GM10248 (cell line): ENCODE measurements at regions not wholly inside any gene's neighbourhood (a gene's known extent, or its start where the extent isn't known, plus 50 kb on each side); places are given as distances from the start of the nearest gene placed in this dataset.

Experiments
- CTCF ChIA-PET: fragments of 300-600 bp; sonication (Branson Sonifier 250); formaldehyde crosslinking; extraction: SDS; loops from one replicate; lab custom pipeline; 2021; ENCODE audit warnings: antibody characterized with exemption; lab: Yijun Ruan, JAX
- POLR2A ChIA-PET: fragments of 350-650 bp; sonication (Branson Sonifier 250); formaldehyde crosslinking; extraction: SDS; loops from one replicate; lab custom pipeline; 2020; ENCODE audit warnings: antibody characterized with exemption; lab: Yijun Ruan, JAX
- DNase-seq: peaks from one replicate; pipeline ENCODE4 v3.0.0; 2012; ENCODE audit errors: extremely low spot score
- TF ChIP-seq, protein P1 (sequence below): IDR thresholded peaks from 2 replicates; pipeline ENCODE4 v1.5.1; 2012; ENCODE audit warnings: mild to moderate bottlenecking, low read depth; ENCODE audit errors: extremely low read depth, missing control alignments, control extremely low read depth

DNA sequence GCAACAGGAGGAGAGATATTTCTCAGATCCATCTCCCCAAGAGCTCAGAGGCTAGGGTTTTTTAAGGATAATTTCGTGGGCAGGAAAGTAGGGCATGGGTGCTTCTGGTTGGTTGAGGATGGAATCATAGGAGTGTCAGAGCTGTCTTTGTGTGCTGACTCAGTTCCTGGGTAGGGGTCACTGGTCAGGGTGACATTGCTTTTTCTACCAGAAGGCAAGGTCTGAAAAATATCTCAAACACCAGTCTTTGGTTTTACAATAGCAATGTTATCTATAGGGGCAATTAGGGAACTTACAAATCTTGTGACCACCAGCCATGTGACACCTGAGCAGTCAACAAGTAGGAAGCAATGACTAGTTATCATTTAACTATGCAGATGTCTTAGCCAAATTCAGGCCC lies 82.9 kb upstream of the DYNLRB2 start:
- TF ChIP-seq, protein P1, sequence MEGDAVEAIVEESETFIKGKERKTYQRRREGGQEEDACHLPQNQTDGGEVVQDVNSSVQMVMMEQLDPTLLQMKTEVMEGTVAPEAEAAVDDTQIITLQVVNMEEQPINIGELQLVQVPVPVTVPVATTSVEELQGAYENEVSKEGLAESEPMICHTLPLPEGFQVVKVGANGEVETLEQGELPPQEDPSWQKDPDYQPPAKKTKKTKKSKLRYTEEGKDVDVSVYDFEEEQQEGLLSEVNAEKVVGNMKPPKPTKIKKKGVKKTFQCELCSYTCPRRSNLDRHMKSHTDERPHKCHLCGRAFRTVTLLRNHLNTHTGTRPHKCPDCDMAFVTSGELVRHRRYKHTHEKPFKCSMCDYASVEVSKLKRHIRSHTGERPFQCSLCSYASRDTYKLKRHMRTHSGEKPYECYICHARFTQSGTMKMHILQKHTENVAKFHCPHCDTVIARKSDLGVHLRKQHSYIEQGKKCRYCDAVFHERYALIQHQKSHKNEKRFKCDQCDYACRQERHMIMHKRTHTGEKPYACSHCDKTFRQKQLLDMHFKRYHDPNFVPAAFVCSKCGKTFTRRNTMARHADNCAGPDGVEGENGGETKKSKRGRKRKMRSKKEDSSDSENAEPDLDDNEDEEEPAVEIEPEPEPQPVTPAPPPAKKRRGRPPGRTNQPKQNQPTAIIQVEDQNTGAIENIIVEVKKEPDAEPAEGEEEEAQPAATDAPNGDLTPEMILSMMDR = no peak
- POLR2A ChIA-PET = no interaction called here
- no peak for DNase-seq
- CTCF ChIA-PET = interaction anchor here (0.7 to 1.8 kb wide), 2 partner anchors 8 to 69 kb away, joined by 3 to 12 read pairs; no protein-coding TSS in a partner anchor

DNA sequence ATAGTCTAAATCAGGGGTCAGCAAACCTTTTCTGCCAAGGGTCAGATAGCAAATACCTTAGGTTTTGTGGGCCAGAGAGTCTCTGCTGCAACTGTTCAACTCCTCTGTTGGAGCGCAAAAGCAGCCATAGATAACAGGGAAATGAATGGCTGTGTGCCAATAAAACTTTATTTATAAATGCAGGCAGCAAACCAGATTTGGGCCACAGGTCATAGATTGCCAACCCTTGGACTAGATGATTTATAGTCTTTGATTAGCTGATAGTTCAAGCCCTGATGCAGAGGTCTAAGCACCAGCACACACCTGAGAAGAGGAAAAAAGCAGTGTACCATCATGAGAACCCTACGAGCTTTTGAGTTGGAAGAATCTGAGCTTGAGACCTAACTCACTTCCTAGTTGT lies 86.0 kb upstream of the DYNLRB2 start:
- ChIA-PET POLR2A (no interaction called here), CTCF (interaction anchor here (0.8 kb wide), 1 partner anchor 12 kb away, joined by 5 read pairs; no protein-coding TSS in a partner anchor)
- no peak for DNase-seq
- TF ChIP-seq, protein P1 = no peak

- CTCF ChIA-PET = interaction anchor here (1.2 kb wide), 1 partner anchor 17 kb away, joined by 4 read pairs; no protein-coding TSS in a partner anchor
Measured at GRCh38 chr16:80449392-80449791, 91.4 kb upstream of the DYNLRB2 start.

DNA sequence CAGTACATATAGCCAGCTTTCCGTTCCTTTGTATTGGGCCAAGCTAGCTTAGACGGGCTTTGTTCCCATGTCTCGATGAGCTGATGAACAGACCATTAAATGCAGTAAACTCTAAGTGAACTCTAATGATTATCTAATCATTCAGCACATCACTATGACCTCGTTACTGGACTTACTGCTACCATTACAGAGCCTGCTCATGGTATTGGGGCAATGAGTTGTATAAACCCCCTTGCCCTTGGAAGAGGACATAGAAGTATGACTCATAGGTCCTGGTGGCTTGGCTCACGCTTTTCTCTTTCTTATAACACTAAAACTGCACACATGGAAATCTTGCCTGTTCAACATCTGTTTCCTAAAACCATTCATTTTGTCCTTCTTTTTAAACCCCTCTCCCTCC lies 93.6 kb upstream of the DYNLRB2 start:
- TF ChIP-seq, protein P1 = no peak
- no peak for DNase-seq
- POLR2A ChIA-PET = no interaction called here
- CTCF ChIA-PET = interaction anchor here (0.7 kb wide), 1 partner anchor 19 kb away, joined by 3 read pairs; no protein-coding TSS in a partner anchor

More at GRCh38 chr16:80449392-80449791, 91.4 kb upstream of the DYNLRB2 start:
- POLR2A ChIA-PET = no interaction called here
- no peak for DNase-seq
- TF ChIP-seq, protein P1 = no peak

GRCh38 chr16:80442779-80443178 lies 98.0 kb upstream of the DYNLRB2 start:
- TF ChIP-seq, protein P1 = no peak
- no peak for DNase-seq
- POLR2A ChIA-PET = no interaction called here
- CTCF ChIA-PET = no interaction called here

- TF ChIP-seq, protein P1 = no peak
- no peak for DNase-seq
- ChIA-PET CTCF (no interaction called here), POLR2A (no interaction called here)
Measured at GRCh38 chr16:80441935-80442334, 98.9 kb upstream of the DYNLRB2 start.
